HEK293T (cell line): ENCODE measurements at regions not wholly inside any gene's neighbourhood (a gene's known extent, or its start where the extent isn't known, plus 50 kb on each side); places are given as distances from the start of the nearest gene placed in this dataset.
A peak's percentile ranks its signal among the peaks of the same experiment; 100 is the strongest.

Source experiments
- CTCF ChIA-PET: fragments of 350-600 bp; formaldehyde crosslinking; extraction: SDS; loops from one replicate; lab custom pipeline; 2021; ENCODE audit warnings: antibody characterized with exemption, inconsistent platforms; lab: Yijun Ruan, JAX
- POLR2A ChIA-PET: fragments of 350-600 bp; formaldehyde crosslinking; extraction: SDS; loops from one replicate; lab custom pipeline; 2020; ENCODE audit warnings: antibody characterized with exemption, inconsistent platforms; lab: Yijun Ruan, JAX
- DNase-seq: peaks from one replicate; pipeline ENCODE4 v3.0.0; 2012; ENCODE audit warnings: mixed read lengths; ENCODE audit errors: extremely low spot score
- ARNT ChIP-seq: fragments of 450-650 bp; IDR thresholded peaks from 2 replicates; pipeline ENCODE4 v1.6.1; 2017; ENCODE audit warnings: mild to moderate bottlenecking
- BHLHE40 ChIP-seq: fragments of 450-650 bp; IDR thresholded peaks from 2 replicates; pipeline ENCODE4 v1.6.1; 2016; ENCODE audit warnings: mild to moderate bottlenecking, moderate library complexity, borderline replicate concordance
- CTBP1 ChIP-seq: fragments of 450-650 bp; IDR thresholded peaks from 2 replicates; pipeline ENCODE4 v1.6.1; 2016; ENCODE audit warnings: borderline replicate concordance
- ELF4 ChIP-seq: fragments of 450-650 bp; IDR thresholded peaks from 2 replicates; pipeline ENCODE4 v1.6.1; 2017; ENCODE audit warnings: antibody characterized with exemption
- FOXA1 ChIP-seq: fragments of 450-650 bp; IDR thresholded peaks from 2 replicates; pipeline ENCODE4 v1.6.1; 2016; ENCODE audit warnings: mild to moderate bottlenecking
- FOXK2 ChIP-seq: fragments of 450-650 bp; IDR thresholded peaks from 2 replicates; pipeline ENCODE4 v1.6.1; 2016; ENCODE audit warnings: mild to moderate bottlenecking
- FOXM1 ChIP-seq: fragments of 450-650 bp; IDR thresholded peaks from 2 replicates; pipeline ENCODE4 v1.6.1; 2017; ENCODE audit warnings: mild to moderate bottlenecking, borderline replicate concordance
- HDGF ChIP-seq: fragments of 450-650 bp; IDR thresholded peaks from 2 replicates; pipeline ENCODE4 v1.6.1; 2017; ENCODE audit warnings: antibody characterized with exemption, borderline replicate concordance
- L3MBTL2 ChIP-seq: fragments of 450-650 bp; conservative IDR thresholded peaks from 2 replicates; pipeline ENCODE4 v1.6.1; 2016; ENCODE audit warnings: mild to moderate bottlenecking
- LEF1 ChIP-seq: fragments of 450-650 bp; IDR thresholded peaks from 2 replicates; pipeline ENCODE4 v1.6.1; 2017; ENCODE audit warnings: mild to moderate bottlenecking, borderline replicate concordance
- NFRKB ChIP-seq: fragments of 450-650 bp; IDR thresholded peaks from 2 replicates; pipeline ENCODE4 v1.6.1; 2016; ENCODE audit warnings: mild to moderate bottlenecking, moderate library complexity
- SP1 ChIP-seq: fragments of 450-650 bp; IDR thresholded peaks from 2 replicates; pipeline ENCODE4 v1.6.1; 2017
- SUZ12 ChIP-seq: fragments of 450-650 bp; IDR thresholded peaks from 2 replicates; pipeline ENCODE4 v1.6.1; 2016; ENCODE audit warnings: mild to moderate bottlenecking
- TARDBP ChIP-seq: fragments of 450-650 bp; IDR thresholded peaks from 2 replicates; pipeline ENCODE4 v1.6.1; 2016
- ZNF384 ChIP-seq: fragments of 450-650 bp; IDR thresholded peaks from 2 replicates; pipeline ENCODE4 v1.6.1; 2016
- TF ChIP-seq, protein P1 (sequence below): fragments of 450-650 bp; IDR thresholded peaks from 2 replicates; pipeline ENCODE4 v1.6.1; 2016

- DNase-seq: no peak
- TF ChIP-seq, protein P1, sequence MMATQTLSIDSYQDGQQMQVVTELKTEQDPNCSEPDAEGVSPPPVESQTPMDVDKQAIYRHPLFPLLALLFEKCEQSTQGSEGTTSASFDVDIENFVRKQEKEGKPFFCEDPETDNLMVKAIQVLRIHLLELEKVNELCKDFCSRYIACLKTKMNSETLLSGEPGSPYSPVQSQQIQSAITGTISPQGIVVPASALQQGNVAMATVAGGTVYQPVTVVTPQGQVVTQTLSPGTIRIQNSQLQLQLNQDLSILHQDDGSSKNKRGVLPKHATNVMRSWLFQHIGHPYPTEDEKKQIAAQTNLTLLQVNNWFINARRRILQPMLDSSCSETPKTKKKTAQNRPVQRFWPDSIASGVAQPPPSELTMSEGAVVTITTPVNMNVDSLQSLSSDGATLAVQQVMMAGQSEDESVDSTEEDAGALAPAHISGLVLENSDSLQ: no peak
- TF ChIP-seq SP1 (no peak), HDGF (no peak), ZNF384 (no peak), CTBP1 (no peak), NFRKB (no peak), ELF4 (no peak), TARDBP (no peak), L3MBTL2 (no peak)
- ChIA-PET CTCF (no interaction called here), POLR2A (no interaction called here)
Measured at GRCh38 chr4:24053934-24054333, 164.1 kb upstream of the PPARGC1A start.

DNA sequence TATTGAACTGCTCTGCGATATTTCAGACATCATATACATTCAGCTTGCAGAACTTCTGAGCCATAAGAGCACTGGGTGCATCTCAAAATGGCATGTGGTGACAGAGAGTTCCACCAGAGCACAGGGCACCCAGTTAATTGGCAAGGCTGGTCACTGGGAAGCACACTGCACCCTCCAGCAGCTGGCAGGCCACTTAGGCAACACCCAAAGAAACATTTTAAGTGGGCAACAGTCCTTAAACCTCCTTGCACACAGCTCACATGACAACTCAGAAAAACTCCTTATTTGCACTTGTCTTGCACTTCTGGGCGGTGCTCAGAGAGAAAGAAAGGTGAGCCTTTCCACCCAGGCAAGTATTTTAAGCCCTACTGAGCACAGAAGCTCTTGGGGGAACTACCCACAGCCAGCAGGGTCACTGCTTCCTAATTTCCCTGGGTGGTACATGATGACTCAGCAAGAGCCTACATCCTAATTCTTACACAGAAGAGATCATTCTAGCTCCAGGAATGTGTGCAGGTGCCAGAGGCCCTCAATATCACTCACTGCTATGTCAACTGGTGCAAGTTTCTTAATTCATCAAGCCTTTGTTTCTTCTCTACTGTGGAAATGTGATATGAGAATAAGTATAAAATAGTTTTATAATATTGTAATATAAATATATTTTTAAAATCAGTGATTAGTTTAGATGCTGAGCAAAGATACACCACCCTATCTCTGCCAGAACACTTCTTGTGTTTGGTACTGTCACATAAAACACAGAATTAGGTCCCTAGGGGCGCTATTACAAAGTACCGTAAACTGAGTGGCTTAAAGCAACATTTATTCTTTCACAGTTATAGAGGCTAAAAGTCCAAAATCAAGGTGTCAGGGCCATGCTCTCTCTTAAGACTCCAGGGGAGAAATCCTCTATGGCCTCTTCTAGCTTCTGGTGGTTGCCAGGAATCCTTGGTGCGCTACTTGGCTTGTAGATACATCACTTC is 155.1 kb upstream of the PPARGC1A start:
- CTCF ChIA-PET: no interaction called here
- POLR2A ChIA-PET: no interaction called here
- DNase-seq: no peak
- TF ChIP-seq SUZ12 (no peak), FOXM1 (no peak), LEF1 (no peak)
- TF ChIP-seq, protein P1: no peak

- no peak for DNase-seq
- POLR2A ChIA-PET: no interaction called here
Measured at GRCh38 chr4:24042094-24042493, 152.2 kb upstream of the PPARGC1A start.

DNA sequence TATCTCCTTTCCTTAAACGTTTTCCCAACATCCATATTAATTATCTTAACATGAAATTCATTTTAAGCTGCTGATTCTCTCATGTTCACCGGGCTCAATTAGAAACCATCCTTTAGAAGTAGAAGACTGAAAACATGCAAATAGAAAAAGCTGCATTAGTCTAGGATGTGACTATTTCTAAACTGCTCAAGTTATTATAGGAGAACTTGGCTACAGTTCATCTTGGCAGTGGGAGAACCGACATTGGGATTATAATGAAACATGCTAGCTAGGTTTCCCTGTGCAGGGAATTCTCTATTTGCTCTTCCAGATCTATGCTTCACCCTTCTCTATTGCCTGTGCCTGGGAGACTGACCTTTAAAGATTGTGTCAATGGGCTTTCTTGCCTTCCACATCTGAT is 151.0 kb upstream of the PPARGC1A start:
- CTCF ChIA-PET: no interaction called here

More at GRCh38 chr4:24042094-24042493, 152.2 kb upstream of the PPARGC1A start:
- CTCF ChIA-PET: no interaction called here
- no peak for TF ChIP-seq NFRKB
- no peak for TF ChIP-seq ELF4
- no peak for TF ChIP-seq FOXM1
- no peak for TF ChIP-seq TARDBP

GRCh38 chr4:24033626-24034025 is 143.8 kb upstream of the PPARGC1A start:
- TF ChIP-seq L3MBTL2: no peak
- TF ChIP-seq SUZ12: no peak
- TF ChIP-seq SP1: no peak
- TF ChIP-seq ARNT: no peak
- POLR2A ChIA-PET: no interaction called here
- DNase-seq: no peak
- CTCF ChIA-PET: interaction anchor here (0.6 kb wide), 1 partner anchor 35 kb away, joined by 3 read pairs; no protein-coding TSS in a partner anchor

More for the DNA sequence above, 151.0 kb upstream of the PPARGC1A start:
- TF ChIP-seq LEF1 (no peak), FOXK2 (no peak), BHLHE40 (no peak), TARDBP (no peak)
- TF ChIP-seq, protein P1: no peak
- DNase-seq: no peak
- POLR2A ChIA-PET: no interaction called here

GRCh38 chr4:24032371-24032989 is 142.6 kb upstream of the PPARGC1A start:
- ChIA-PET POLR2A (no interaction called here), CTCF (interaction anchor here (0.5 to 1.3 kb wide), 3 partner anchors 67 to 227 kb away, joined by 3 to 6 read pairs (median 3); no protein-coding TSS in a partner anchor)
- TF ChIP-seq FOXK2: no peak
- no peak for TF ChIP-seq NFRKB
- no peak for TF ChIP-seq HDGF
- no peak for TF ChIP-seq CTBP1
- TF ChIP-seq L3MBTL2: no peak
- no peak for TF ChIP-seq FOXA1
- TF ChIP-seq ELF4: no peak
- DNase-seq: peak; percentile 12

DNA sequence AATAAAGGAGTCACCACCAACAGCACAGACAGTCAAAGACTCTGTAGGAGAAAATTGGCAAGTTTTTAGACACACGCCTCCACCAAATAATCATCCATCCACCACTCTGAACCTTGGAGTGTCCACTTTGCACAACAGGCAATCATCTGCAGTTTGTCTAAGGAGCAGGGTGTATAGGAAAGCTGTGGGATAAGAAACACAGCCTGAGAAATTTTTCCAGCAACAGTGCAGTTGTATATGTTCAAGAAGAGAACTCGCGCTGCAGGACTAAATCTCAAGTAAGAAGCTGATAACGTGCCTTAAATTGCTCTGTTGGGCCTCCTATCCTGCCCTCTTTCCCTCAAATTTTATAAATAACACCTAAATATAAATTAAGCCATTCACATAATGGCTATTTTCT is 136.7 kb upstream of the PPARGC1A start:
- DNase-seq: no peak
- CTCF ChIA-PET: no interaction called here
- TF ChIP-seq LEF1 (no peak), SUZ12 (no peak), ZNF384 (no peak), FOXA1 (no peak), SP1 (no peak), FOXM1 (no peak), ELF4 (no peak)
- TF ChIP-seq, protein P1: no peak
- POLR2A ChIA-PET: no interaction called here
